Amniotic stem cell (primary cell): ENCODE measurements at regions not wholly inside any gene's neighbourhood (a gene's known extent, or its start where the extent isn't known, plus 50 kb on each side); places are given as distances from the start of the nearest gene placed in this dataset.
"Not testable (repeated sequence)": the region's sequence is repeated elsewhere in the genome, so short reads cannot be mapped to it uniquely, and the experiment has no call there.

Experiments used
- DNase-seq: peaks from one replicate; lab custom pipeline; 2025; lab: John Stamatoyannopoulos, UW

DNA sequence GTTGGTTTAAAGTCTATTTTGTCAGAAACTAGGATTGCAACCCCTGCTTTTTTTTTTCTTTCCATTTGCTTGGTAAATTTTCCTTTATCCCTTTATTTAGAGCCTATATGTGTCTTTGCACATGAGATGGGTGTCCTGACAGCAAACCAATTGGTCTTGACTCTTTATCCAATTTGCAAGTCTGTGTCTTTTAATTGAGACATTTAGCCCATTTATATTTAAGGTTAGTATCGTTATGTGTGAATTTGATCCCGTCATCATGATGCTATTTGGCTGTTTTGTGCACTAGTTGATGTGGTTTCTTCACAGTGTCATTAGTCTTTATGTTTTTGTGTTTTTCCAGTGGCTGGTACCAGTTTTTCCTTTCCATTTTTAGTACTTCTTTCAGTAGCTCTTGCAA, 127.7 kb upstream of the ZNF267 start:
- DNase-seq: no peak

DNA sequence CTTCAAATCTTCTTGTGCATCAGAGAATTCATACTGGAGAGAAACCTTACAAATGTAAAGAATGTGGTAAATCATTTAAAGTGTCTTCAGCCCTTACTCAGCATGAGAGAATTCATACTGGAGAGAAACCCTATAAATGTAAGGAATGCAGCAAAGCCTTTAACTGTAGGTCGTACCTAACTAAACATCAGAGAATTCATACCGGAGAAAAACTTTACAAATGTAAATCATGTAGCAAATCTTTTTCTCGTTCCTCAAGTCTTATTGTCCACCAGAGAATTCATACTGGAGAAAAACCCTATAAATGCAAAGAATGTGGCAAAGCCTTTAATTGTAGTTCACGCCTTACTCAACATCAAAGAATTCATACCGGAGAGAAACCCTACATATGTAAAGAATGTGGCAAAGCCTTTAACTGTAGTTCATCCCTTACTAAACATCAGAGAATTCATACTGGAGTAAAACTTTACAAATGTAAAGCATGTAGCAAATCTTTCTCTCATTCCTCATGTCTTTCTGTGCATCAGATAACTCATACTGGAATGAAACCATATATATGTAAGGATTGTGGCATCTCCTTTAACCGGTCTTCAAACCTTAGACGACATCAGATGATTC, 118.5 kb upstream of the ZNF267 start:
- DNase-seq: no peak

DNA sequence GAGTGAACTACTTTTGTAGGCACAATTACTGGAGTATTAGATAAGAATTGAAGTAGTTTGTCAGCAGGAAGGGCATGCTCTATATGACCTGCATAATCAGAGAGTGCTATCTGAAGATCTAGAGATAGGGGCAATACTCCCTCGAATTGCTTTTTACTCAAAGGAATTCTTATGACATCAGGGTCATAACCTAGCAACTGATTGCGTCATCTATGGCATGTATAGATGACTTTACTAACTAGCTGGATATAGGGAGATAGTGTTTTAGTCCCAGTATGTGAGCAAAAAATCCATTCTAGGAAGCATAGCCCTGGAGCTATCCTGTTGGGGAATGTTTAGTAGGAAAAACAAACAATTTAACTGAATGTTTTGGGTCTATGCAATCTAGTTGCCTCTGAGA, 109.5 kb upstream of the ZNF267 start:
- no peak for DNase-seq

DNA sequence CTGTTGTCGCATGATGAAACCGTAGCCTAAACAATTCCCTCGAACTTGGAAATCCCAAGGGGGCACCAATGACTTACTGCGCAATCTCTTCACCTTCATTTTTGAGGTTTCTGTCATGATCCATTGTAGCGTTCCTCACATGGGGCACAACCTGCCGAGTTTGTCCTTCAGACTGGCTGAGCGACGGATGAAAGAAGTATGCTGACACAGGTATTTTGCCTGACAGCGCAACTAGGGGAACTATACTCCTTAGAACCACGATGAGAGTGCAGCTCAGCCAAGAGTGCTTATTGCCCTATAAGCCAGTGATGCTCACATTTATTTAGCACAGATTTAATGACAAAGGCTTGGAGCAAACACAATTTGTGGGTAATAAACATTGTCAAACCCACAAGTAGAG, 106.3 kb upstream of the ZNF267 start:
- DNase-seq: no peak

DNA sequence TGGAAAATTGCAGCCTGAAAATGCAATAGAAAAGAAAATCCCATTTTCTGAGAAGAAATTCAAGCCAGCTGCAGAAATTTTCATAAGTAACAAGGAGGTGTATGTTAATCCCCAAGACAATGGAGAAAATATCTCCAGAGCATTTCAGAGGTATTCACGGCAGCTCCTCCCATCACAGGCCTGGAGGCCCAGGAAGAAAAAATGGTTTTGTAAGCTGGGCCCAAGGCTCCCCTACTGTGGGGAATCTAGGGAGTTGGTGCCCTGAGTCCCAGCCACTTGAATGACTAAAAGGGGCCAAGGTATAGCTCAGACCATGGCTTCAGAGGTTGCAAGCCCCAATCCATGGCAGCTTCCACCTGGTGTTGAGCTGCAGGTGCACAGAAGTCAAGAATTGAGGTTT, 93.3 kb upstream of the ZNF267 start:
- no peak for DNase-seq

GRCh38 chr16:31785126-31785525, 88.5 kb upstream of the ZNF267 start:
- DNase-seq: no peak

DNA sequence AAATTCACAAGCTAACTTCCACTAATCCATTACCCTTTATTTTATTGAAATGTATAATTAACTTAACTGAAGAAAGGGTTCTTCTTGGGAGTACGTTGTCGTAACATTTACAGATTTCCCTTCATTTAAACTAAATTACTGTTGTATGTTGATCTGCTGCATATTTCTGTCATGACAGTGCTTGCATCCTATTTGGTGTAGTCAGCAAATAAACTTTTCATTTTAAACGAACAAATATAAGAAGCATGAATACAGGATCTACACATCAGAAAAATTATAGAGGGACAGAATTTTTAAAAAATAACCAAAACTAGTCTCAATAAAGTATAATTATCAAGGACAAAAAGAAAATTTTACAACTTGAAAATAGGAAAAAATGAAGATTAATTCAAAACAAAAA, 66.5 kb upstream of the ZNF267 start:
- no peak for DNase-seq

DNA sequence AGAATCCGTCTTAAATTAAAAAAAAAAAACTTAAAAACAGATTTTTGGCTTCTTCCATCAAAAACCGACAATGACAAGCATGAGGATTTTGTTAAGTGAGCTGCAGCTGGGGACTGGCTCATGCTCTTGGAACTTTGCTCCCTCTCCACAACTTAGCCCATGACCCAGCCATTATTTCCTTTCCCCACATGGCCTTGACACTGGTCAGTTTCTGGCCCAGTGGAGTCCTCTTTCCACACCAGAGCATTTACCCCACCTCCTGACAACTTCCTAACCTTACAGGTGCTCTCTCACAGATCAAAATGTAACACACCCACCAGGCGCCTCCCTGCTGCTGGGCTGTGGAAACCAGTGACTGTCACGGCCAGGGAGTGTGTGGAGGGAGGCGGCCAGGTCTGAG, 62.7 kb upstream of the ZNF267 start:
- DNase-seq: no peak

GRCh38 chr16:31816141-31816540, 57.5 kb upstream of the ZNF267 start:
- not testable (repeated sequence) for DNase-seq

DNA sequence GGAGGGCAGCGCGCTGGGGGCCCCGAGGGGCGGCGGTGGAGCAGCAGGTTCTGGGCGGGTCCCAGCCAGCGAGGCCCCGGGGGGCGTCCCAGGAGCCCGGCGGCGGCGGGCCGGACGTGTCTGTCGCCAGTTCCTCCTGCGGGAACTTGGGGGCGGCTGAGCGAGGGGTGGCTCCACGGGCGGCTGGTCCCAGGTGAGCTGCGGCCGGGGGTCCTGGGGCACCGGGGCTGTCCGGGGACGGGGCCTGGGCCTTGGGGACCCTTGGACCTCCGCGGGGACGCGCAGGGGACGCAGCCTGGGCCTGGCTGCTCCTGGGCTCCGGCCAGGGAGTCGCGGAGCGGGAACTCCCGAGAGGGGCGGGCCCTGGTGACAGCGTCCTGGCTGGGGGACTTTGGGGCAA, 54.2 kb upstream of the ZNF267 start:
- DNase-seq: no peak

DNA sequence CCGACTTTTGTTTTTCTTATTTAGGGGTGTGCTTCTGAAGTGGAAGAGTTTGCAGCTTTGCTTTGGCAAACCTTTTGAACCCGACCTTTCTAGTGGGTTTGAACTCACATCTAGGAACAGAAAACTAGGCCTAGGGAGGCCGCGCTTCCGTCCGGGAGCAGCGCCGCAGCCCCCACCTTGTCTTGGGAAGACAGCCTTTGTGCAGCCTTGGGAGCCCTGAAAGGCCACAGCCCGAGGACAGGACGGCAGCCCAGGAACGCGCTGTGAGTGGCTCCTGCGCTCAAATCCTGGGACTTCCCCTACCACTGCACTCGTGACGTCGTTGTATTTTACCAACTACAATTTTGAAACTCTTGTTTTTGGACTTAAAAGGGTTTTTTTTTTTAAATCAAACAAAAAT, 53.7 kb upstream of the ZNF267 start:
- no peak for DNase-seq
